ENCODE measurements at regions not wholly inside any gene's neighbourhood (a gene's known extent, or its start where the extent isn't known, plus 50 kb on each side); places are given as distances from the start of the nearest gene placed in this dataset.

GRCh38 chrX:94908648-94909047, 1234.6 kb downstream of the FAM133A start:
- Histone ChIP-seq H3K4me3 (no peak overlapping the region), H3K27me3 (no peaks in the 10 kb centered on the region), H3K4me1 (no peaks in the 10 kb centered on the region), H3K36me3 (no peaks in the 10 kb centered on the region), H3K27ac (no peak overlapping the region), H3K9me3 (no peaks in the 10 kb centered on the region)
- TF ChIP-seq CTCF (IDR thresholded peaks at IDR 0.05 in 4 of 5, conservative IDR thresholded peaks at IDR 0.05 in 1 of 5) (no peak), POLR2A (IDR thresholded peaks at IDR 0.05) (no peak)
- ATAC-seq, result no peak
- no peak for DNase-seq
- intact Hi-C loops (cut with DNase I; ENCODE audit: low total_unique reads) (no loop called here), in situ Hi-C loops (cut with MboI; ENCODE audit: low sequenced_read_pairs in 4 of 4) (no loop called here)

GRCh38 chrX:94914235-94914634, 1240.2 kb downstream of the FAM133A start:
- Histone ChIP-seq H3K27ac (no peak overlapping the region), H3K27me3 (no peaks in the 10 kb centered on the region), H3K4me3 (no peak overlapping the region), H3K36me3 (no peaks in the 10 kb centered on the region), H3K9me3 (no peaks in the 10 kb centered on the region), H3K4me1 (no peaks in the 10 kb centered on the region)
- DNase-seq (no peak), ATAC-seq (no peak)
- TF ChIP-seq POLR2A (IDR thresholded peaks at IDR 0.05), result no peak
- no peak for TF ChIP-seq CTCF (IDR thresholded peaks at IDR 0.05 in 4 of 5, conservative IDR thresholded peaks at IDR 0.05 in 1 of 5)
- in situ Hi-C loops (cut with MboI; ENCODE audit: low sequenced_read_pairs in 4 of 4) (no loop called here), intact Hi-C loops (cut with DNase I; ENCODE audit: low total_unique reads) (no loop called here)

GRCh38 chrX:94932278-94932965, 1258.4 kb downstream of the FAM133A start:
- no peaks in the 10 kb centered on the region for H3K4me1 ChIP-seq
- H3K27me3 ChIP-seq, result no peaks in the 10 kb centered on the region
- no peak overlapping the region for H3K27ac ChIP-seq
- intact Hi-C loops (cut with DNase I; ENCODE audit: low total_unique reads), result no loop called here
- DNase-seq (no peak), ATAC-seq (no peak)
- TF ChIP-seq CTCF (IDR thresholded peaks at IDR 0.05 in 4 of 5, conservative IDR thresholded peaks at IDR 0.05 in 1 of 5), result no peak
- no peak for TF ChIP-seq POLR2A (IDR thresholded peaks at IDR 0.05)
- no peak overlapping the region for H3K4me3 ChIP-seq
- in situ Hi-C loops (cut with MboI; ENCODE audit: low sequenced_read_pairs in 4 of 4), result no loop called here
- no peaks in the 10 kb centered on the region for H3K36me3 ChIP-seq
- H3K9me3 ChIP-seq, result no peaks in the 10 kb centered on the region

- TF ChIP-seq CTCF (IDR thresholded peaks at IDR 0.05 in 4 of 5, conservative IDR thresholded peaks at IDR 0.05 in 1 of 5), result no peak
- TF ChIP-seq POLR2A (IDR thresholded peaks at IDR 0.05), result no peak
Measured at GRCh38 chrX:94936722-94937121, 1262.7 kb downstream of the FAM133A start.

GRCh38 chrX:94937491-94937890, 1263.5 kb downstream of the FAM133A start:
- ATAC-seq (no peak), DNase-seq (no peak)
- Histone ChIP-seq H3K9me3 (no peaks in the 10 kb centered on the region), H3K36me3 (no peaks in the 10 kb centered on the region), H3K4me3 (no peak overlapping the region), H3K27ac (no peak overlapping the region), H3K27me3 (no peaks in the 10 kb centered on the region), H3K4me1 (no peaks in the 10 kb centered on the region)
- intact Hi-C loops (cut with DNase I; ENCODE audit: low total_unique reads) (no loop called here), in situ Hi-C loops (cut with MboI; ENCODE audit: low sequenced_read_pairs in 4 of 4) (no loop called here)
- TF ChIP-seq CTCF (IDR thresholded peaks at IDR 0.05 in 4 of 5, conservative IDR thresholded peaks at IDR 0.05 in 1 of 5) (no peak), POLR2A (IDR thresholded peaks at IDR 0.05) (no peak)

More at GRCh38 chrX:94936722-94937121, 1262.7 kb downstream of the FAM133A start:
- Histone ChIP-seq H3K27ac (no peak overlapping the region), H3K27me3 (no peaks in the 10 kb centered on the region), H3K9me3 (no peaks in the 10 kb centered on the region), H3K4me3 (no peak overlapping the region), H3K36me3 (no peaks in the 10 kb centered on the region), H3K4me1 (no peaks in the 10 kb centered on the region)
- DNase-seq, result no peak
- no peak for ATAC-seq
- intact Hi-C loops (cut with DNase I; ENCODE audit: low total_unique reads), result no loop called here
- in situ Hi-C loops (cut with MboI; ENCODE audit: low sequenced_read_pairs in 4 of 4), result no loop called here
